ENCODE measurements at regions not wholly inside any gene's neighbourhood (a gene's known extent, or its start where the extent isn't known, plus 50 kb on each side); places are given as distances from the start of the nearest gene placed in this dataset.

DNA sequence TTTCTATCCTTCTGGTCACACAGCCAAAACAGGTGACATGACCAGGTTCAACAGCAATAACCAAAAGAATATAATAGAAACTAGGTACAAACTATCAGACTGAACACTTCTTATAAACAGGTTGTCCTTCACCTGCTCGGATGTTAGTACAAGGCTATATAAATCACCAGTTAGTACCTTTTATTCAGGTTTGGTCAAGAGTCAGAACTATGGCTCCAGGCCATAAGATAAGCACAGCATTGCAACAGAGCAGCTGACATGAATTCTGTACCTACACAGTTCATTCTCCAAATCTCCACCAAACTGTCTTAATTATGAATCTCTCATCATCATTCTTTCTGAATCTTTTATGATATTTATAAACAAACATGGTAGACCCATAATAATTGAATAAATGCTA lies 123.9 kb downstream of the DIO2 start:
- DNase-seq (ENCODE audit: low spot score in 2 of 2): no peak
- TF ChIP-seq POLR2A (IDR thresholded peaks at IDR 0.05): no peak
- no peak for TF ChIP-seq POLR2AphosphoS5 (IDR thresholded peaks at IDR 0.05)
- TF ChIP-seq, protein P1, sequence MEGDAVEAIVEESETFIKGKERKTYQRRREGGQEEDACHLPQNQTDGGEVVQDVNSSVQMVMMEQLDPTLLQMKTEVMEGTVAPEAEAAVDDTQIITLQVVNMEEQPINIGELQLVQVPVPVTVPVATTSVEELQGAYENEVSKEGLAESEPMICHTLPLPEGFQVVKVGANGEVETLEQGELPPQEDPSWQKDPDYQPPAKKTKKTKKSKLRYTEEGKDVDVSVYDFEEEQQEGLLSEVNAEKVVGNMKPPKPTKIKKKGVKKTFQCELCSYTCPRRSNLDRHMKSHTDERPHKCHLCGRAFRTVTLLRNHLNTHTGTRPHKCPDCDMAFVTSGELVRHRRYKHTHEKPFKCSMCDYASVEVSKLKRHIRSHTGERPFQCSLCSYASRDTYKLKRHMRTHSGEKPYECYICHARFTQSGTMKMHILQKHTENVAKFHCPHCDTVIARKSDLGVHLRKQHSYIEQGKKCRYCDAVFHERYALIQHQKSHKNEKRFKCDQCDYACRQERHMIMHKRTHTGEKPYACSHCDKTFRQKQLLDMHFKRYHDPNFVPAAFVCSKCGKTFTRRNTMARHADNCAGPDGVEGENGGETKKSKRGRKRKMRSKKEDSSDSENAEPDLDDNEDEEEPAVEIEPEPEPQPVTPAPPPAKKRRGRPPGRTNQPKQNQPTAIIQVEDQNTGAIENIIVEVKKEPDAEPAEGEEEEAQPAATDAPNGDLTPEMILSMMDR (IDR thresholded peaks at IDR 0.05): no peak
- TF ChIP-seq EP300 (IDR thresholded peaks at IDR 0.05): no peak
- H3K27ac ChIP-seq: no peak overlapping the region
- H3K4me1 ChIP-seq: no peaks in the 10 kb centered on the region
- H3K4me3 ChIP-seq: no peak overlapping the region
- H3K9me3 ChIP-seq: no peaks in the 10 kb centered on the region
- 62% methylated on average over 1 of the region's 1 CpG for WGBS
- no peaks in the 10 kb centered on the region for H3K36me3 ChIP-seq
- H3K27me3 ChIP-seq: no peaks in the 10 kb centered on the region

DNA sequence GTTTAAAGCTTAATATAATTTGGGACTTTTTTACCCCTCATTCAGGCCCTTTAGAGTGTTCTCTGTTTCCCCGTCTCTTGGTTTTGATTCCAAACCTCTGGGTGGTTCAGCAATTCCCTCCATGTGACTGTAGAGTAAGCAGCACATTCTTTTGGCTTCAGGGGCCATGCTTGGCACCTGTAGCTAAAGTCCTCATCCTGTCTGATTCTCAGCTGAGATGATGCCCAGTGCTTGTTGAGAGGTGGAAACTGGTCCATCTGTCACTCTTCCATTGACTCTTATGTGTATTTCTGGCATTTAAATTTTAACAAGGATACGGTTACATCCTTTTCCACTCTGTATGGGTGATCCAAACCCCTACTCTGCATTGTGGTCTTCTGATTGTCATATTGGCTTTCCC lies 127.1 kb downstream of the DIO2 start:
- Histone ChIP-seq H3K9me3 (no peaks in the 10 kb centered on the region), H3K27ac (no peak overlapping the region), H3K36me3 (no peaks in the 10 kb centered on the region), H3K4me1 (no peaks in the 10 kb centered on the region), H3K27me3 (no peaks in the 10 kb centered on the region), H3K4me3 (no peak overlapping the region)
- DNase-seq (ENCODE audit: low spot score in 2 of 2): no peak
- WGBS: 96% methylated on average over 2 of the region's 2 CpGs
- TF ChIP-seq POLR2AphosphoS5 (IDR thresholded peaks at IDR 0.05) (no peak), EP300 (IDR thresholded peaks at IDR 0.05) (no peak), POLR2A (IDR thresholded peaks at IDR 0.05) (no peak)
- TF ChIP-seq, protein P1 (IDR thresholded peaks at IDR 0.05): no peak

DNA sequence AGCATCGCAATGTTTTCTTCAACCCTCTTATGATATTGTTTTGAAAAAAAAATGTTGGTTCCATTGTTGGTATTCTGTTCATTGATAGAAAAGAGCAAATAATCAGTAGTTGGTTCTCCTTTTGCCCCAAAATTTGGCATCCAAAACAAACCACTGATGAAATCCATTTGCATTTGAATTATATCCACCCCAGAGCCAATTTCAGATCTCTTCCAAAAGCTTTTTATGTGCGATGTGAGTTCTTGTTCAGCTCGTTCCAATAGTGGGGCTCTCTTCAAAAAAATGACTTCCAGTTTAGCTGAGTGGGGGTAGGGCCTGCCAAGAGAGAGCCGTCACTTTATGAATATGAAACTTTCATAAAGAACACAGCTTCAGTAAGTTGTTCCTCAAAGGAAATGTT lies 130.7 kb downstream of the DIO2 start:
- WGBS: 43% methylated on average over 4 of the region's 4 CpGs
- H3K4me3 ChIP-seq: no peak overlapping the region

DNA sequence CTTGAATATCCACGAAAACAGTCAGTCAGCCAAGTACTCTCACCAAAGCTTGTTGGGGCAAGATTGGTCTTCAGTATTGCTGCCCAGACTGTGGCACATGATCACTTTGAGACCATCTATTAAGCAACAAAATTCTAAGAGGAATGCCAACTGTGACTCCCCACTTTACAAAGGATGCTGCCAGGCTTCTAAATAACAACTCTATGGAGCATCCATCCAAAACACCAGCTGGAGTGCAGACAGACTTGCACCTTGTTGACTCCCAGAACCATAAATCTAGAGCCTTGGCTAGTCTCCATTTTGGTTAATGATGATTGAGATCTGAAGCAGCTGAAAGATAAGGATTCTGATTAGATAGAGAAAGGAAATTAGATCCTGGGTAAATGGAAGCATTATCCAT lies 132.8 kb downstream of the DIO2 start:
- H3K4me1 ChIP-seq: no peaks in the 10 kb centered on the region
- H3K36me3 ChIP-seq: no peaks in the 10 kb centered on the region
- WGBS: 33% methylated on average over 1 of the region's 1 CpG
- H3K27me3 ChIP-seq: no peaks in the 10 kb centered on the region
- no peaks in the 10 kb centered on the region for H3K9me3 ChIP-seq
- no peak overlapping the region for H3K4me3 ChIP-seq
- H3K27ac ChIP-seq: no peak overlapping the region
- no peak for TF ChIP-seq POLR2AphosphoS5 (IDR thresholded peaks at IDR 0.05)
- TF ChIP-seq EP300 (IDR thresholded peaks at IDR 0.05): no peak
- no peak for DNase-seq (ENCODE audit: low spot score in 2 of 2)

More for the DNA sequence above, 130.7 kb downstream of the DIO2 start:
- H3K27me3 ChIP-seq: no peaks in the 10 kb centered on the region
- no peaks in the 10 kb centered on the region for H3K36me3 ChIP-seq
- H3K4me1 ChIP-seq: no peaks in the 10 kb centered on the region
- no peak for DNase-seq (ENCODE audit: low spot score in 2 of 2)
- TF ChIP-seq, protein P1 (IDR thresholded peaks at IDR 0.05): no peak
- TF ChIP-seq POLR2AphosphoS5 (IDR thresholded peaks at IDR 0.05): no peak
- no peak for TF ChIP-seq EP300 (IDR thresholded peaks at IDR 0.05)
- TF ChIP-seq POLR2A (IDR thresholded peaks at IDR 0.05): no peak
- H3K27ac ChIP-seq: no peak overlapping the region
- no peaks in the 10 kb centered on the region for H3K9me3 ChIP-seq

DNA sequence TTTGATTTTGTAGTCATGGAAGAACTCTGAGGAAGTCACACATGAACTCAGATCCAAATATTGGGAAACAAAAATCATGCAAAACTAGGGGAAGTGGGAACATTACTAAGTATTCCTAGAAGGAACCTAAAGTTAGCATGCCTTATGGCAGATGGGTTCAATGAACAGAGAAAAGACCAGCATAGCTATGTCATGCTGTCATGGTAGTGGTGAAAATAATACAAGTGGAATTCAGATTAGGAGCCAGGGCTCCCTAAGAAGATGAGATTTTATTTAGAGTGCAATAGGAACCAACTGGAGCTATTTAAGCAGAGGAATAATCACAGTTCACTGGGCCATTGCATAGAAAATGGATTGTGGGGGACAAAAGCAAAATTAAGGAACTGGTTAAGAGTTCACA lies 134.0 kb downstream of the DIO2 start:
- H3K4me3 ChIP-seq: no peak overlapping the region
- H3K4me1 ChIP-seq: no peaks in the 10 kb centered on the region
- no peak for TF ChIP-seq POLR2AphosphoS5 (IDR thresholded peaks at IDR 0.05)
- no peak for TF ChIP-seq POLR2A (IDR thresholded peaks at IDR 0.05)
- TF ChIP-seq EP300 (IDR thresholded peaks at IDR 0.05): no peak
- TF ChIP-seq, protein P1 (IDR thresholded peaks at IDR 0.05): no peak
- no peaks in the 10 kb centered on the region for H3K36me3 ChIP-seq
- H3K27ac ChIP-seq: no peak overlapping the region
- no peaks in the 10 kb centered on the region for H3K27me3 ChIP-seq
- H3K9me3 ChIP-seq: peaks cover 2% of the 10 kb centered on the region
- DNase-seq (ENCODE audit: low spot score in 2 of 2): no peak

DNA sequence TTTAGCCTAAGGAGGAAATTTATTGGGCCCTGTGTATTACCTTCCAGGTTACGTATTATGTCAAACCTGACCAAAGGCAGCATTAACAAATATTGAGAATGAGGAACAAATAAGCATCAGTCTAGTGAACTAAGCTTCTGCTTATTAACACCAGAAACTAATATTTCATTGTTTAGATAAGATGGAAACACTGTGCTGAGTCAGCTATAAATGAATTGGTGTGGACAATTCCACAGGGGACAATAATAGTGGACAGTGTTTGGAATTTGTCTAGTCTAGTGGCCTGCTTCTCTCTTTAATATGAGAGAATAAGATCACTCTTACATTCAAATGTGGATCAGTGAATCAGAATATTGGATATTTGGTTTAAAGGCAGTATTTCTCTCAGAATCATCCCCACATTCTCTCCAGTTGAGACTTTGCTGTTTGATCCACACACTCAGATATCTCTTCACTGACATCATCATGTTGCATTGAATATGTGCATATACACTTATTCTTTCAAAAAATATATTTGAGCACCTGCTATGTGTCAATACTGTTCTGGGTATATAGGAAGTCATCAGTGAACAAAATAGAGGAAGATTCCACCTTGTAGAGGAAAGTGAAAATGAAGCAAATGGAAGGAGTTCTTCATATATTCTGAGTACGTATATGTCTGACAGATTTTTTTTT lies 136.3 kb downstream of the DIO2 start:
- Histone ChIP-seq H3K4me1 (no peaks in the 10 kb centered on the region), H3K27ac (no peak overlapping the region), H3K27me3 (no peaks in the 10 kb centered on the region), H3K4me3 (no peak overlapping the region), H3K9me3 (peaks cover 11% of the 10 kb centered on the region), H3K36me3 (no peaks in the 10 kb centered on the region)
- WGBS: 98% methylated on average over 2 of the region's 2 CpGs
- DNase-seq (ENCODE audit: low spot score in 2 of 2): no peak
- TF ChIP-seq, protein P1 (IDR thresholded peaks at IDR 0.05): no peak
- TF ChIP-seq POLR2A (IDR thresholded peaks at IDR 0.05) (no peak), POLR2AphosphoS5 (IDR thresholded peaks at IDR 0.05) (no peak), EP300 (IDR thresholded peaks at IDR 0.05) (no peak)
